PC-9 (cell line): ENCODE measurements at regions not wholly inside any gene's neighbourhood (a gene's known extent, or its start where the extent isn't known, plus 50 kb on each side); places are given as distances from the start of the nearest gene placed in this dataset.

ENCODE experiments used
- BruUV-seq: library from RNA; stranded (reverse); fragments of 400-500 nt; replicated peaks from 2 replicates; lab custom pipeline; 2021; lab: Mats Ljungman, UMichigan
- CTCF ChIA-PET: fragments of 300-600 bp; sonication (Branson Sonifier 250); formaldehyde crosslinking; loops from one replicate; lab custom pipeline; 2022; ENCODE audit warnings: antibody characterized with exemption; lab: Charles Lee
- POLR2A ChIA-PET: fragments of 300-600 bp; sonication (Branson Sonifier 250); formaldehyde crosslinking; loops from one replicate; lab custom pipeline; 2022; ENCODE audit warnings: antibody characterized with exemption; ENCODE audit not compliant: unreplicated experiment; lab: Charles Lee
- DNase-seq, 2 experiments: peaks; one replicate each; pipeline versions ENCODE4 v3.0.0 to v3.0.0-alpha.2; 2015 to 2022; ENCODE audit warnings: mixed read lengths in 1 of 2
- H2AFZ ChIP-seq: fragments of 200-600 bp; sonication (generic); 2 replicates; pipeline ENCODE4 v1.8.1; 2017; ENCODE audit warnings: antibody characterized with exemption
- H3F3A ChIP-seq: fragments of 200-600 bp; sonication (generic); 2 replicates; pipeline ENCODE4 v1.8.1; 2017; ENCODE audit warnings: antibody characterized with exemption, mild to moderate bottlenecking, low read depth; ENCODE audit not compliant: insufficient read depth
- H3K27ac ChIP-seq: fragments of 200-600 bp; sonication (generic); 2 replicates; pipeline ENCODE4 v1.6.1; 2016; ENCODE audit warnings: mixed run types
- H3K27me3 ChIP-seq: fragments of 200-600 bp; sonication (generic); 2 replicates; pipeline ENCODE4 v1.6.1; 2016; ENCODE audit warnings: low read depth, mixed run types; ENCODE audit not compliant: insufficient read depth
- H3K36me3 ChIP-seq: fragments of 200-600 bp; sonication (generic); 2 replicates; pipeline ENCODE4 v1.6.1; 2016; ENCODE audit warnings: low read depth, mixed run types
- H3K4me1 ChIP-seq: fragments of 200-600 bp; sonication (generic); replicated peaks from 2 replicates; pipeline ENCODE4 v1.6.1; 2016; ENCODE audit warnings: mixed run types; ENCODE audit not compliant: insufficient read depth
- H3K4me2 ChIP-seq: fragments of 200-600 bp; sonication (generic); 2 replicates; pipeline ENCODE4 v1.6.1; 2017; ENCODE audit warnings: mixed run types
- H3K4me3 ChIP-seq: fragments of 200-600 bp; sonication (generic); 2 replicates; pipeline ENCODE4 v1.6.1; 2016; ENCODE audit warnings: mixed run types
- H3K79me2 ChIP-seq: fragments of 200-600 bp; sonication (generic); 2 replicates; pipeline ENCODE4 v1.6.1; 2017; ENCODE audit warnings: low read depth, mixed run types
- H3K9me2 ChIP-seq: fragments of 200-600 bp; sonication (generic); 2 replicates; pipeline ENCODE4 v1.8.1; 2017; ENCODE audit warnings: mild to moderate bottlenecking; ENCODE audit not compliant: insufficient read depth
- H3K9me3 ChIP-seq: fragments of 200-600 bp; sonication (generic); 2 replicates; pipeline ENCODE4 v1.8.1; 2016; ENCODE audit warnings: low read depth; ENCODE audit not compliant: insufficient read depth
- H4K20me1 ChIP-seq: fragments of 200-600 bp; sonication (generic); 2 replicates; pipeline ENCODE4 v1.8.1; 2017; ENCODE audit not compliant: insufficient read depth
- CTCF ChIP-seq: fragments of 200-600 bp; sonication (generic); conservative IDR thresholded peaks from 2 replicates; pipeline ENCODE4 v1.6.1; 2017; ENCODE audit warnings: mixed run types, antibody characterized with exemption, mild to moderate bottlenecking, moderate library complexity
- EZH2 ChIP-seq: fragments of 200-600 bp; sonication (generic); IDR thresholded peaks from 2 replicates; pipeline ENCODE4 v1.8.0; 2017; ENCODE audit warnings: antibody characterized with exemption, low read depth
- intact Hi-C: fragments of 100-400 bp; cut with micrococcal nuclease; formaldehyde crosslinking; loops from one replicate; pipeline ENCODE4 v1.10.0; 2022; ENCODE audit not compliant: unreplicated experiment

- Histone ChIP-seq H3K4me2 (no peak overlapping the region), H3K27me3 (no peaks in the 10 kb centered on the region), H3K4me3 (no peak overlapping the region), H3K79me2 (no peaks in the 10 kb centered on the region), H2AFZ (no peak overlapping the region), H3F3A (no peaks in the 10 kb centered on the region), H4K20me1 (no peaks in the 10 kb centered on the region), H3K4me1 (no peaks in the 10 kb centered on the region), H3K9me3 (no peaks in the 10 kb centered on the region), H3K27ac (no peak overlapping the region), H3K36me3 (no peaks in the 10 kb centered on the region), H3K9me2 (no peaks in the 10 kb centered on the region)
- BruUV-seq, result no TSS peak
- CTCF ChIA-PET, result interaction anchor here (0.7 kb wide), 1 partner anchor 11 kb away, joined by 3 read pairs; no protein-coding TSS in a partner anchor
- intact Hi-C loops, result no loop called here
- TF ChIP-seq EZH2, result no peak
- TF ChIP-seq CTCF, result no peak
- POLR2A ChIA-PET, result interaction anchor here (0.6 to 0.7 kb wide), 3 partner anchors 62 to 157 kb away, joined by 3 to 10 read pairs (median 4); no protein-coding TSS in a partner anchor
- DNase-seq, result no peak
Measured at GRCh38 chr10:31698181-31698830, 230.3 kb downstream of the ARHGAP12 start.

DNA sequence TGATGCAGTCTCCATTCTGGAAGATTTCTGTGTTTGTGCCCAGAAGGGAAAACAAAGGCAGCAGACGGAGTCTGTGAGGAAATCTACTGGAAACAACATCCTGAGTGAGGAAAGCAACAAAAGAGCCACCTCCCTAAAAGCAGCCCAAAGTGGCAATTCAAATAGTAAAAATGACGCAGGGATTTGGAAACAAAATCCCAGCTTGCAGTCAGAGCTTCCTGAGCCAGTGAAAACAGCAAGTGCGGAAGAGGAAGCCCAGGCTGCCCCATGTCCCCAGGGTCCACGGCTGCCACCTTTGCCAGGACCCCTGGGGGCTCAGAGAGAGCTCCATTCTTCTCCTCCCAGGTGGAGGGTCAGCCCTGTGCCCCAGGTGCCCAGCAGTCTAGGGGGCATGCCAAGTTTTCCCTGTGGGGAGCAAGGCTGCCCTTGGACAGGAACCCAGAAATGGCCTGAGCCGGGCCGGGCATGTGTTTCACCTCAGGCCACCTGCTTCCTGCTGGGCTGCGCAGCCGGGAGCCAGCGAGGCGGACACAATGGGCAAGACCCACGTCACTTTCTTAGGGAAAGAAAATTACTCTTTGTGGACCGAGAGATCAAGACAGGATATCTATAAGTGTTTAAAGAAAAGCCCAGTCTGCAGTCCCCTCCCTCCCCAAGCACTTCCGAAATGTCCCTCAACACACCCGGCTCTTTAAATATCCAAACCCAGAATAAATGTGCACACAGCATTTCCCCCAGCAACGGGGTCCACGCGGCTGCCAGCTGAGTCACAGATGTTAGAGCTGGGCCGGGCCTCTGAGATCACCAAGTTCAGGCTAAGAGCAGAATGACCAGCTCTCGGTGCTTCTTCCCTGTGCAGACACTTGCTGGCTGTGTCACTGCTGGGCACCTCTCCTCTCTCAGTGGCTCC is 231.1 kb downstream of the ARHGAP12 start:
- H3F3A ChIP-seq, result no peaks in the 10 kb centered on the region
- H3K27ac ChIP-seq, result no peak overlapping the region
- no peaks in the 10 kb centered on the region for H3K4me1 ChIP-seq
- H2AFZ ChIP-seq, result no peak overlapping the region
- ChIA-PET CTCF (interaction anchor here (0.7 kb wide), 1 partner anchor 12 kb away, joined by 3 read pairs; no protein-coding TSS in a partner anchor), POLR2A (interaction anchor here (0.6 to 0.7 kb wide), 4 partner anchors 57 to 158 kb away, joined by 3 to 10 read pairs (median 4); no protein-coding TSS in a partner anchor)
- H3K36me3 ChIP-seq, result no peaks in the 10 kb centered on the region
- BruUV-seq, result no TSS peak
- no peak overlapping the region for H3K4me2 ChIP-seq
- H3K9me2 ChIP-seq, result no peaks in the 10 kb centered on the region
- H3K4me3 ChIP-seq, result no peak overlapping the region
- H3K79me2 ChIP-seq, result no peaks in the 10 kb centered on the region
- no peaks in the 10 kb centered on the region for H4K20me1 ChIP-seq
- DNase-seq, result peak in 1 of 2 experiments; percentile 43
- no peaks in the 10 kb centered on the region for H3K9me3 ChIP-seq
- intact Hi-C loops, result no loop called here
- TF ChIP-seq EZH2, result no peak
- no peak for TF ChIP-seq CTCF
- no peaks in the 10 kb centered on the region for H3K27me3 ChIP-seq

DNA sequence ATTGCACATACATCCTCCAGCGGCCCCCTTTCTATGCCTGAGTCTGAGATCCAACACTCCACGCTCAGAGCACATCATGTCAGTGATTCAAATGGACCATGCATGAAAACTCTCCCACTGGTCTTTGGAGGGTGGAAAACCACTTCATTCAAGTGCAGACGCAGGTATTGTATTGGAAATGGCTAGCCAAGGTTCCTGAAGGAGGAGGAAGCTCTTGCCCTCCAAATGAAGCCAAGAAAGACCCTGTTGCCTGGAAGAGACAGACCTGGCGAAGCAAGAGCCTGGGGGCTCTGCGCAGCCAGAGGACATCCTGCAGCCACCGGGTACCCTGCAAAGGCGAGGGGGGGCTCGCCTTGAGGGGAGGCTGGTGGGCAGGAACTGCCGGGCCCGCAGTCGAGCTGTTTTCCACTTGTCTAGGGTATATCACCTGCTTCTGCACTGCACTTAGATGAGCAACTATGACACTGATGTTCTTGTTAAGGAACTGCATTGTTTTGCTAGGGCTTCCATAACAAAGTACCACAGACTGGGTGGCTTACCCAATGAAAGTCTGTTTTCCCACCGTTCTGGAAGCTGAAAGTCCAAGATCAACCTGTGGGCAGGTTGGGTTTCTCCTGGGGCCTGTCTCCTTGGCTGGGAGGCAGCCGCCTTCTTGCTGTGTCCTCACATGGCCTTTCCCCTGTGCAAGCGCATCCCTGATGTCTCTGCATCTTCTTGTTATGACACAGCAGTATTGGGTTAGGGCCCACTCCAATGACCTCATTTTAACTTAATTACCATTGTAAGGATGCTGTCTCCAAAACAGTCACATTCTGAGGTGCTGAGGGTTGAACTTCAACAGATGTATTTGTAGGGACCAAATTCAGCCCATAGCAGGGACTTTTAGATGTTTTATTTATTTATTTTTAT is 233.4 kb downstream of the ARHGAP12 start:
- intact Hi-C loops, result no loop called here
- Histone ChIP-seq H3F3A (no peaks in the 10 kb centered on the region), H3K9me3 (no peaks in the 10 kb centered on the region), H3K4me1 (no peaks in the 10 kb centered on the region), H3K27me3 (no peaks in the 10 kb centered on the region), H3K4me2 (no peak overlapping the region), H3K36me3 (no peaks in the 10 kb centered on the region), H3K4me3 (no peak overlapping the region), H2AFZ (no peak overlapping the region), H3K27ac (no peak overlapping the region), H4K20me1 (no peaks in the 10 kb centered on the region), H3K79me2 (no peaks in the 10 kb centered on the region), H3K9me2 (no peaks in the 10 kb centered on the region)
- no peak for TF ChIP-seq CTCF
- no peak for TF ChIP-seq EZH2
- ChIA-PET CTCF (no interaction called here), POLR2A (no interaction called here)
- no TSS peak for BruUV-seq
- DNase-seq, result no peak
